ENCODE measurements at regions not wholly inside any gene's neighbourhood (a gene's known extent, or its start where the extent isn't known, plus 50 kb on each side); places are given as distances from the start of the nearest gene placed in this dataset.
"Not testable (repeated sequence)": the region's sequence is repeated elsewhere in the genome, so short reads cannot be mapped to it uniquely, and the experiment has no call there.

GRCh38 chr4:66000510-66001117 is 330.3 kb upstream of the EPHA5 start:
- CTCF ChIA-PET = no interaction called here

GRCh38 chr4:65999518-65999871 is 329.2 kb upstream of the EPHA5 start:
- CTCF ChIA-PET = no interaction called here

More at GRCh38 chr4:66000510-66001117, 330.3 kb upstream of the EPHA5 start:
- Mint-ChIP-seq H3K4me1 (no peaks in the 10 kb centered on the region), H3K4me3 (no peak overlapping the region), H3K36me3 (no peaks in the 10 kb centered on the region), H3K9me3 (peaks cover 4 to 20% (median 15%) of the 10 kb centered on the region in 3 donors), H3K27ac (no peak overlapping the region), H3K27me3 (no peaks in the 10 kb centered on the region)
- Histone ChIP-seq H3K27ac (ENCODE audit: low read length) (no peak overlapping the region), H3K9me3 (no peaks in the 10 kb centered on the region), H3K36me3 (ENCODE audit: control insufficient read depth in 2 of 2, extremely low read depth in 1 of 2, insufficient read depth in 1 of 2, low read length in 1 of 2) (no peaks in the 10 kb centered on the region), H3K27me3 (replicated peaks in 1 of 2; ENCODE audit: control insufficient read depth in 2 of 2, extremely low read depth in 1 of 2, insufficient read depth in 2 of 2, low read length in 1 of 2) (no peaks in the 10 kb centered on the region), H3K4me3 (ENCODE audit: control insufficient read depth in 1 of 2, extremely low read depth in 1 of 2, low read length in 1 of 2) (no peak overlapping the region), H3K4me1 (ENCODE audit: control insufficient read depth in 1 of 2, extremely low read depth in 1 of 2, insufficient read depth in 2 of 2, low read length in 2 of 2) (no peaks in the 10 kb centered on the region)
- no CpG with 5 or more reads among the region's 1 CpG for WGBS (ENCODE audit: insufficient coverage)
- POLR2A ChIA-PET = no interaction called here
- DNase-seq (no peak), ATAC-seq (replicated peaks in 1 of 4) (no peak)

GRCh38 chr4:65998807-65999517 is 328.7 kb upstream of the EPHA5 start:
- H3K9me3 Mint-ChIP-seq = peaks cover 4 to 20% (median 14%) of the 10 kb centered on the region in 3 donors
- POLR2A ChIA-PET; DNase-seq; H3K27me3 ChIP-seq (replicated peaks in 1 of 2; ENCODE audit: control insufficient read depth in 2 of 2, extremely low read depth in 1 of 2, insufficient read depth in 2 of 2, low read length in 1 of 2); ATAC-seq (replicated peaks in 1 of 4); H3K9me3 ChIP-seq; H3K4me3 Mint-ChIP-seq; H3K27ac Mint-ChIP-seq; H3K4me1 Mint-ChIP-seq; H3K27ac ChIP-seq (ENCODE audit: low read length); H3K36me3 ChIP-seq (ENCODE audit: control insufficient read depth in 2 of 2, extremely low read depth in 1 of 2, insufficient read depth in 1 of 2, low read length in 1 of 2); H3K4me3 ChIP-seq (ENCODE audit: control insufficient read depth in 1 of 2, extremely low read depth in 1 of 2, low read length in 1 of 2); H3K4me1 ChIP-seq (ENCODE audit: control insufficient read depth in 1 of 2, extremely low read depth in 1 of 2, insufficient read depth in 2 of 2, low read length in 2 of 2); CTCF ChIA-PET; H3K36me3 Mint-ChIP-seq; H3K27me3 Mint-ChIP-seq: not testable (repeated sequence)
- WGBS (ENCODE audit: insufficient coverage) = 84% methylated on average over 16 of the region's 29 CpGs

More at GRCh38 chr4:65999518-65999871, 329.2 kb upstream of the EPHA5 start:
- POLR2A ChIA-PET = no interaction called here
- Mint-ChIP-seq H3K36me3 (no peaks in the 10 kb centered on the region), H3K9me3 (peaks cover 4 to 20% (median 15%) of the 10 kb centered on the region in 3 donors), H3K4me1 (no peaks in the 10 kb centered on the region), H3K4me3 (no peak overlapping the region), H3K27me3 (no peaks in the 10 kb centered on the region), H3K27ac (no peak overlapping the region)
- H3K27ac ChIP-seq (ENCODE audit: low read length) = no peak overlapping the region
- H3K9me3 ChIP-seq = no peaks in the 10 kb centered on the region
- WGBS (ENCODE audit: insufficient coverage) = no CpG with 5 or more reads among the region's 1 CpG
- DNase-seq (no peak), ATAC-seq (replicated peaks in 1 of 4) (no peak)
- no peak overlapping the region for H3K4me3 ChIP-seq (ENCODE audit: control insufficient read depth in 1 of 2, extremely low read depth in 1 of 2, low read length in 1 of 2)
- H3K4me1 ChIP-seq (ENCODE audit: control insufficient read depth in 1 of 2, extremely low read depth in 1 of 2, insufficient read depth in 2 of 2, low read length in 2 of 2) = no peaks in the 10 kb centered on the region
- no peaks in the 10 kb centered on the region for H3K36me3 ChIP-seq (ENCODE audit: control insufficient read depth in 2 of 2, extremely low read depth in 1 of 2, insufficient read depth in 1 of 2, low read length in 1 of 2)
- no peaks in the 10 kb centered on the region for H3K27me3 ChIP-seq (replicated peaks in 1 of 2; ENCODE audit: control insufficient read depth in 2 of 2, extremely low read depth in 1 of 2, insufficient read depth in 2 of 2, low read length in 1 of 2)

GRCh38 chr4:65983061-65983460 is 312.8 kb upstream of the EPHA5 start:
- DNase-seq (no peak), ATAC-seq (replicated peaks in 1 of 4) (no peak)
- CTCF ChIA-PET = no interaction called here
- H3K36me3 Mint-ChIP-seq = no peaks in the 10 kb centered on the region
- no CpG with 5 or more reads among the region's 2 CpGs for WGBS (ENCODE audit: insufficient coverage)
- POLR2A ChIA-PET = no interaction called here
- Histone ChIP-seq H3K9me3 (no peaks in the 10 kb centered on the region), H3K27ac (ENCODE audit: low read length) (no peak overlapping the region), H3K27me3 (replicated peaks in 1 of 2; ENCODE audit: control insufficient read depth in 2 of 2, extremely low read depth in 1 of 2, insufficient read depth in 2 of 2, low read length in 1 of 2) (no peaks in the 10 kb centered on the region), H3K36me3 (ENCODE audit: control insufficient read depth in 2 of 2, extremely low read depth in 1 of 2, insufficient read depth in 1 of 2, low read length in 1 of 2) (no peaks in the 10 kb centered on the region), H3K4me1 (ENCODE audit: control insufficient read depth in 1 of 2, extremely low read depth in 1 of 2, insufficient read depth in 2 of 2, low read length in 2 of 2) (no peaks in the 10 kb centered on the region), H3K4me3 (ENCODE audit: control insufficient read depth in 1 of 2, extremely low read depth in 1 of 2, low read length in 1 of 2) (no peak overlapping the region)
- H3K4me1 Mint-ChIP-seq = no peaks in the 10 kb centered on the region
- no peak overlapping the region for H3K27ac Mint-ChIP-seq
- no peaks in the 10 kb centered on the region for H3K27me3 Mint-ChIP-seq
- peaks cover 18 to 30% (median 18%) of the 10 kb centered on the region in 3 donors for H3K9me3 Mint-ChIP-seq
- no peak overlapping the region for H3K4me3 Mint-ChIP-seq

- Mint-ChIP-seq H3K27ac (no peak overlapping the region), H3K4me1 (no peaks in the 10 kb centered on the region), H3K36me3 (no peaks in the 10 kb centered on the region), H3K4me3 (no peak overlapping the region), H3K27me3 (no peaks in the 10 kb centered on the region), H3K9me3 (peaks cover 8 to 33% (median 16%) of the 10 kb centered on the region in 3 donors)
- ATAC-seq (replicated peaks in 1 of 4) (no peak), DNase-seq (no peak)
- Histone ChIP-seq H3K4me3 (ENCODE audit: control insufficient read depth in 1 of 2, extremely low read depth in 1 of 2, low read length in 1 of 2) (no peak overlapping the region), H3K27me3 (replicated peaks in 1 of 2; ENCODE audit: control insufficient read depth in 2 of 2, extremely low read depth in 1 of 2, insufficient read depth in 2 of 2, low read length in 1 of 2) (no peaks in the 10 kb centered on the region), H3K27ac (ENCODE audit: low read length) (no peak overlapping the region), H3K9me3 (no peaks in the 10 kb centered on the region), H3K36me3 (ENCODE audit: control insufficient read depth in 2 of 2, extremely low read depth in 1 of 2, insufficient read depth in 1 of 2, low read length in 1 of 2) (no peaks in the 10 kb centered on the region), H3K4me1 (ENCODE audit: control insufficient read depth in 1 of 2, extremely low read depth in 1 of 2, insufficient read depth in 2 of 2, low read length in 2 of 2) (no peaks in the 10 kb centered on the region)
- CTCF ChIA-PET = no interaction called here
- POLR2A ChIA-PET = no interaction called here
- WGBS (ENCODE audit: insufficient coverage) = 71% methylated on average over 1 of the region's 2 CpGs
These were observed 306.0 kb upstream of the EPHA5 start for GRCh38 chr4:65976287-65976686.

GRCh38 chr4:65973186-65973585 is 302.9 kb upstream of the EPHA5 start:
- H3K36me3 Mint-ChIP-seq = no peaks in the 10 kb centered on the region
- no peaks in the 10 kb centered on the region for H3K27me3 Mint-ChIP-seq
- 95% methylated on average over 3 of the region's 9 CpGs for WGBS (ENCODE audit: insufficient coverage)
- H3K9me3 Mint-ChIP-seq = peaks cover 8 to 22% (median 13%) of the 10 kb centered on the region in 3 donors
- no peak overlapping the region for H3K4me3 Mint-ChIP-seq
- DNase-seq (no peak), ATAC-seq (replicated peaks in 1 of 4) (no peak)
- Histone ChIP-seq H3K9me3 (no peaks in the 10 kb centered on the region), H3K4me1 (ENCODE audit: control insufficient read depth in 1 of 2, extremely low read depth in 1 of 2, insufficient read depth in 2 of 2, low read length in 2 of 2) (no peaks in the 10 kb centered on the region), H3K27ac (ENCODE audit: low read length) (no peak overlapping the region), H3K27me3 (replicated peaks in 1 of 2; ENCODE audit: control insufficient read depth in 2 of 2, extremely low read depth in 1 of 2, insufficient read depth in 2 of 2, low read length in 1 of 2) (no peaks in the 10 kb centered on the region), H3K36me3 (ENCODE audit: control insufficient read depth in 2 of 2, extremely low read depth in 1 of 2, insufficient read depth in 1 of 2, low read length in 1 of 2) (no peaks in the 10 kb centered on the region), H3K4me3 (ENCODE audit: control insufficient read depth in 1 of 2, extremely low read depth in 1 of 2, low read length in 1 of 2) (no peak overlapping the region)
- CTCF ChIA-PET = no interaction called here
- no peak overlapping the region for H3K27ac Mint-ChIP-seq
- H3K4me1 Mint-ChIP-seq = no peaks in the 10 kb centered on the region
- POLR2A ChIA-PET = no interaction called here
